Gastroesophageal sphincter (tissue), 3 donors: ENCODE measurements at regions not wholly inside any gene's neighbourhood (a gene's known extent, or its start where the extent isn't known, plus 50 kb on each side); places are given as distances from the start of the nearest gene placed in this dataset.

ENCODE experiments used
- POLR2A ChIP-seq, 2 donors: fragments of 450-650 bp; IDR thresholded peaks; one replicate each; pipeline ENCODE4 v1.6.1; 2017; ENCODE audit warnings: antibody characterized with exemption in 2 of 2, mild to moderate bottlenecking in 2 of 2, moderate library complexity in 1 of 2
- POLR2AphosphoS5 ChIP-seq: sonication (generic); formaldehyde crosslinking; IDR thresholded peaks from one replicate; pipeline ENCODE4 v1.6.1; 2017; ENCODE audit warnings: antibody characterized with exemption
- TF ChIP-seq, protein P1 (sequence below), 4 experiments: fragments of 200-600 bp in 2 of 4; fragments of 450-650 bp in 2 of 4; sonication (generic) in 1 of 4; IDR thresholded peaks; one replicate each; pipeline ENCODE4 v1.5.1; 2017 to 2019; ENCODE audit warnings: antibody characterized with exemption in 4 of 4, mild to moderate bottlenecking in 2 of 4, moderate library complexity in 2 of 4

DNA sequence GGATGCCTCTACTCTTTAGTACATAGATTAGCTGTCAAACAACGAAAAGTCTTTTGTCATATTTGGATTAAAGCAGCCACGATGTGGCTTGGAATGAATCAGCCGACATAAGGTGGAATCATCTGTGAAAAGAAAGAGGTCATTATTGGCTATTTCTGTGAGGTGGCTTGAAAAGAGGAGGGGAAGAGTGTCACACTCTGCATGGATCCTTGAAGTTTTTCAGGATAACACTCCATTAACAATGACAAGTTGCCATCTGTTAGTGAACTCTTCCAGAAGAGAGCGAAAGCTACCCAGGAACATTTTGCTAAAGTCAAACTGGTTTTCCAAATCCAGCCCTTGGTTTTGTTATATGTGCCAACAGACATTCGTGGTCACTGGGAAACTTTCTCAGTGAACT is 1604.8 kb downstream of the OLFM4 start:
- TF ChIP-seq POLR2A (IDR thresholded peaks at IDR 0.05) (no peak), POLR2AphosphoS5 (no peak)
- TF ChIP-seq, protein P1, sequence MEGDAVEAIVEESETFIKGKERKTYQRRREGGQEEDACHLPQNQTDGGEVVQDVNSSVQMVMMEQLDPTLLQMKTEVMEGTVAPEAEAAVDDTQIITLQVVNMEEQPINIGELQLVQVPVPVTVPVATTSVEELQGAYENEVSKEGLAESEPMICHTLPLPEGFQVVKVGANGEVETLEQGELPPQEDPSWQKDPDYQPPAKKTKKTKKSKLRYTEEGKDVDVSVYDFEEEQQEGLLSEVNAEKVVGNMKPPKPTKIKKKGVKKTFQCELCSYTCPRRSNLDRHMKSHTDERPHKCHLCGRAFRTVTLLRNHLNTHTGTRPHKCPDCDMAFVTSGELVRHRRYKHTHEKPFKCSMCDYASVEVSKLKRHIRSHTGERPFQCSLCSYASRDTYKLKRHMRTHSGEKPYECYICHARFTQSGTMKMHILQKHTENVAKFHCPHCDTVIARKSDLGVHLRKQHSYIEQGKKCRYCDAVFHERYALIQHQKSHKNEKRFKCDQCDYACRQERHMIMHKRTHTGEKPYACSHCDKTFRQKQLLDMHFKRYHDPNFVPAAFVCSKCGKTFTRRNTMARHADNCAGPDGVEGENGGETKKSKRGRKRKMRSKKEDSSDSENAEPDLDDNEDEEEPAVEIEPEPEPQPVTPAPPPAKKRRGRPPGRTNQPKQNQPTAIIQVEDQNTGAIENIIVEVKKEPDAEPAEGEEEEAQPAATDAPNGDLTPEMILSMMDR (IDR thresholded peaks at IDR 0.05) = no peak
